Activated naive CD8-positive, alpha-beta T cell (primary cell): ENCODE measurements at regions not wholly inside any gene's neighbourhood (a gene's known extent, or its start where the extent isn't known, plus 50 kb on each side); places are given as distances from the start of the nearest gene placed in this dataset.
"Not testable (repeated sequence)": the region's sequence is repeated elsewhere in the genome, so short reads cannot be mapped to it uniquely, and the experiment has no call there.

ENCODE experiments used
- H3K27ac Mint-ChIP-seq: one replicate; pipeline ENCODE4 v1.8.0; 2021; ENCODE audit warnings: mixed read lengths
- H3K27me3 Mint-ChIP-seq: one replicate; pipeline ENCODE4 v1.8.0; 2021; ENCODE audit warnings: mixed read lengths
- H3K36me3 Mint-ChIP-seq: one replicate; pipeline ENCODE4 v1.8.0; 2021; ENCODE audit warnings: mixed read lengths
- H3K4me1 Mint-ChIP-seq: one replicate; pipeline ENCODE4 v1.8.0; 2021; ENCODE audit warnings: low read depth, mixed read lengths
- H3K4me3 Mint-ChIP-seq: one replicate; pipeline ENCODE4 v1.8.0; 2021; ENCODE audit warnings: mild to moderate bottlenecking, mixed read lengths
- H3K9me3 Mint-ChIP-seq: one replicate; pipeline ENCODE4 v1.8.0; 2021; ENCODE audit warnings: low read depth, mixed read lengths

GRCh38 chr15:99863550-99864198, 130.4 kb upstream of the LYSMD4 start:
- Mint-ChIP-seq H3K27ac (no peak overlapping the region), H3K4me1 (no peaks in the 10 kb centered on the region), H3K4me3 (no peak overlapping the region), H3K9me3 (no peaks in the 10 kb centered on the region), H3K36me3 (peaks cover 8% of the 10 kb centered on the region), H3K27me3 (no peaks in the 10 kb centered on the region)

- Mint-ChIP-seq H3K4me1 (no peaks in the 10 kb centered on the region), H3K9me3 (no peaks in the 10 kb centered on the region), H3K36me3 (peaks cover 13% of the 10 kb centered on the region), H3K27ac (no peak overlapping the region), H3K4me3 (no peak overlapping the region), H3K27me3 (no peaks in the 10 kb centered on the region)
Observed at GRCh38 chr15:99857836-99858235, 124.6 kb upstream of the LYSMD4 start.

GRCh38 chr15:99850517-99850916, 117.3 kb upstream of the LYSMD4 start:
- Mint-ChIP-seq H3K36me3 (peaks cover 12% of the 10 kb centered on the region), H3K27ac (no peak overlapping the region), H3K4me1 (peaks cover 9% of the 10 kb centered on the region), H3K9me3 (no peaks in the 10 kb centered on the region), H3K4me3 (no peak overlapping the region), H3K27me3 (no peaks in the 10 kb centered on the region)

- Mint-ChIP-seq H3K36me3 (peaks cover 5% of the 10 kb centered on the region), H3K4me3 (peak overlapping the region; percentile 60), H3K9me3 (no peaks in the 10 kb centered on the region), H3K4me1 (peaks cover 43% of the 10 kb centered on the region), H3K27me3 (no peaks in the 10 kb centered on the region), H3K27ac (peak overlapping the region; percentile 84)
Observed at GRCh38 chr15:99845009-99845408, 111.8 kb upstream of the LYSMD4 start.

GRCh38 chr15:99844150-99844549, 110.9 kb upstream of the LYSMD4 start:
- H3K27me3 Mint-ChIP-seq: no peaks in the 10 kb centered on the region
- H3K36me3 Mint-ChIP-seq: peaks cover 10% of the 10 kb centered on the region
- H3K27ac Mint-ChIP-seq: peak overlapping the region; percentile 84
- H3K9me3 Mint-ChIP-seq: no peaks in the 10 kb centered on the region
- H3K4me3 Mint-ChIP-seq: peak overlapping the region; percentile 30
- peaks cover 43% of the 10 kb centered on the region for H3K4me1 Mint-ChIP-seq

GRCh38 chr15:99842071-99842470, 108.8 kb upstream of the LYSMD4 start:
- Mint-ChIP-seq H3K9me3 (no peaks in the 10 kb centered on the region), H3K4me1 (peaks cover 39% of the 10 kb centered on the region), H3K27me3 (no peaks in the 10 kb centered on the region), H3K27ac (peak overlapping the region; percentile 84), H3K4me3 (no peak overlapping the region), H3K36me3 (peaks cover 21% of the 10 kb centered on the region)

- peak overlapping the region; percentile 15 for H3K4me3 Mint-ChIP-seq
- peaks cover 28% of the 10 kb centered on the region for H3K36me3 Mint-ChIP-seq
- peaks cover 16% of the 10 kb centered on the region for H3K4me1 Mint-ChIP-seq
- H3K27ac Mint-ChIP-seq: peak overlapping the region; percentile 83
- H3K27me3 Mint-ChIP-seq: no peaks in the 10 kb centered on the region
- H3K9me3 Mint-ChIP-seq: peaks cover 5% of the 10 kb centered on the region
Observed at GRCh38 chr15:99826157-99826780, 93.0 kb upstream of the LYSMD4 start.

- Mint-ChIP-seq H3K9me3 (peaks cover 5% of the 10 kb centered on the region), H3K36me3 (peaks cover 32% of the 10 kb centered on the region), H3K4me3 (no peak overlapping the region), H3K4me1 (peaks cover 23% of the 10 kb centered on the region), H3K27ac (no peak overlapping the region), H3K27me3 (no peaks in the 10 kb centered on the region)
Observed at GRCh38 chr15:99823346-99823745, 90.1 kb upstream of the LYSMD4 start.

GRCh38 chr15:99819981-99820718, 86.9 kb upstream of the LYSMD4 start:
- no peak overlapping the region for H3K4me3 Mint-ChIP-seq
- no peaks in the 10 kb centered on the region for H3K9me3 Mint-ChIP-seq
- peaks cover 15% of the 10 kb centered on the region for H3K4me1 Mint-ChIP-seq
- peaks cover 37% of the 10 kb centered on the region for H3K36me3 Mint-ChIP-seq
- no peaks in the 10 kb centered on the region for H3K27me3 Mint-ChIP-seq
- H3K27ac Mint-ChIP-seq: peak overlapping the region; percentile 3

- Mint-ChIP-seq H3K4me3 (no peak overlapping the region), H3K27me3 (no peaks in the 10 kb centered on the region), H3K4me1 (peaks cover 12% of the 10 kb centered on the region), H3K36me3 (peaks cover 30% of the 10 kb centered on the region), H3K27ac (no peak overlapping the region), H3K9me3 (no peaks in the 10 kb centered on the region)
Observed at GRCh38 chr15:99818872-99819271, 85.6 kb upstream of the LYSMD4 start.

GRCh38 chr15:99816862-99817261, 83.6 kb upstream of the LYSMD4 start:
- H3K27me3 Mint-ChIP-seq, H3K27ac Mint-ChIP-seq, H3K9me3 Mint-ChIP-seq, H3K4me3 Mint-ChIP-seq: not testable (repeated sequence)
- Mint-ChIP-seq H3K36me3 (peaks cover 32% of the 10 kb centered on the region), H3K4me1 (peaks cover 12% of the 10 kb centered on the region)

GRCh38 chr15:99810663-99811062, 77.4 kb upstream of the LYSMD4 start:
- H3K9me3 Mint-ChIP-seq, H3K27me3 Mint-ChIP-seq: not testable (repeated sequence)
- H3K27ac Mint-ChIP-seq: peak overlapping the region; percentile 95
- peaks cover 21% of the 10 kb centered on the region for H3K4me1 Mint-ChIP-seq
- H3K4me3 Mint-ChIP-seq: peak overlapping the region; percentile 86
- H3K36me3 Mint-ChIP-seq: peaks cover 11% of the 10 kb centered on the region

- not testable (repeated sequence) for H3K4me3 Mint-ChIP-seq, H3K36me3 Mint-ChIP-seq, H3K9me3 Mint-ChIP-seq, H3K27ac Mint-ChIP-seq, H3K4me1 Mint-ChIP-seq, H3K27me3 Mint-ChIP-seq
Observed at GRCh38 chr15:99799854-99800250, 66.6 kb upstream of the LYSMD4 start.

- H3K4me1 Mint-ChIP-seq, H3K27ac Mint-ChIP-seq, H3K27me3 Mint-ChIP-seq, H3K36me3 Mint-ChIP-seq, H3K9me3 Mint-ChIP-seq, H3K4me3 Mint-ChIP-seq: not testable (repeated sequence)
Observed at GRCh38 chr15:99799182-99799853, 66.1 kb upstream of the LYSMD4 start.
